HUDEP-2 (cell line): ENCODE measurements at regions not wholly inside any gene's neighbourhood (a gene's known extent, or its start where the extent isn't known, plus 50 kb on each side); places are given as distances from the start of the nearest gene placed in this dataset.

Experiments
- DNase-seq, 76 experiments: peaks; one replicate each; lab custom pipeline; 2025; ENCODE audit not compliant: unreplicated experiment in 76 of 76; lab: John Stamatoyannopoulos, UW

DNA sequence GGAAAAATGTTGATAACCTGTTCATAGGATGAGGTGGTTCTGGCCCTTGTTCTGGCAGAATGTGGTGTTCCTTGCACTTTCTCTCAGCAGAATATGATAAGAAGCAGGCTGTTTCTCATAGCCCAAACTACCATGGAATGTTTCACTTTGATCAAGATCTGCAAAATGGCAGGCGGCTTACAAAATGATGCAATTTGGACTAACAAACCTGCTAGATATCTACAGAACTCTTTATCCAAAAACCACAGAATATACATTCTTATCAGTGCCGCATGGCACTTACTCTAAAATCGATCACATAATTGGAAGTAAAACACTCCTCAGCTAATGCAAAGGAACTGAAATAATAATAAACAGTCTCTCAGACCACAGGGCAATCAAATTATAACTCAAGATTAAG lies 55.9 kb upstream of the ABCB7 start:
- peak in 2 of 76 experiments; percentile 0 to 2 for DNase-seq

DNA sequence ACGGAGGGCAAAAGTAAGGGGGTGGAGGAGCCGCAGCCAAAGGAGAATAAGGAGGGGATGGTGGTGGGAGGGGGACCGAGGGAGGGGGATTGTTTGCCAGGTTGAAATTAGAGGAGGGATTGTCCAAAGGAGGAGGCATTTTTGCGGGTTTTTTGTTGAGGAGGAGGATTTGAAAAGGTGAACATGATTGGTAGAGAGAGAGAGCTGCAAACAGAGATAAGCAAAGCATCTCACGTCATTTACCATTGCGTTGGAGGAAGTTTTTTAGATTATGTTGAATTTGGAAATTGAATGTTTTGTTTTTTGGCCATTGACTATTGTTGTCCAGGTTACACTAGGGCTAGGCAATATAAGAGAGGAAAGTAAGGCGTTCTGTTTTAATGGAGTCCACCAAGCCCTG lies 54.5 kb upstream of the ABCB7 start:
- DNase-seq, result no peak
